Lower lobe of right lung (tissue), 2 donors: ENCODE measurements at regions not wholly inside any gene's neighbourhood (a gene's known extent, or its start where the extent isn't known, plus 50 kb on each side); places are given as distances from the start of the nearest gene placed in this dataset.
A peak's percentile ranks its signal among the peaks of the same experiment; 100 is the strongest.

Experiments
- ATAC-seq, 2 donors: fragments of 200-7000 bp; cut with Tn5 transposase; one replicate each; pipeline ENCODE4 v1.9.1; 2020 to 2022; ENCODE audit warnings: mild to moderate bottlenecking in 2 of 2, moderate library complexity in 2 of 2
- DNase-seq: peaks from one replicate; pipeline ENCODE4 v3.0.0-alpha.2; 2020
- H3K27ac ChIP-seq: fragments of 200-600 bp; one replicate; pipeline ENCODE4 v1.8.0; 2022
- H3K27me3 ChIP-seq: fragments of 200-600 bp; one replicate; pipeline ENCODE4 v1.8.0; 2022; ENCODE audit warnings: low read depth
- H3K36me3 ChIP-seq: fragments of 200-600 bp; one replicate; pipeline ENCODE4 v1.8.0; 2022; ENCODE audit warnings: mild to moderate bottlenecking
- H3K4me1 ChIP-seq: fragments of 200-600 bp; one replicate; pipeline ENCODE4 v1.8.0; 2022
- H3K4me3 ChIP-seq: fragments of 200-600 bp; one replicate; pipeline ENCODE4 v1.8.0; 2022; ENCODE audit warnings: mild to moderate bottlenecking
- H3K9me3 ChIP-seq: fragments of 200-600 bp; one replicate; pipeline ENCODE4 v1.8.0; 2022
- CTCF ChIP-seq: fragments of 200-600 bp; IDR thresholded peaks from one replicate; pipeline ENCODE4 v1.8.0; 2022; ENCODE audit warnings: antibody characterized with exemption, mild to moderate bottlenecking
- intact Hi-C: fragments of 100-400 bp; cut with DNase I; formaldehyde crosslinking; loops from one replicate; pipeline ENCODE4 v1.11.0; 2022
- donor health status: DM: no; HTN: yes; CAD: no; lungs with severe emphysema.

GRCh38 chr13:40309881-40310280 lies 356.6 kb downstream of the FOXO1 start:
- Histone ChIP-seq H3K4me3 (no peak overlapping the region), H3K27me3 (no peaks in the 10 kb centered on the region), H3K36me3 (no peaks in the 10 kb centered on the region), H3K9me3 (peaks cover 12% of the 10 kb centered on the region), H3K4me1 (peaks cover 1% of the 10 kb centered on the region), H3K27ac (no peak overlapping the region)
- no peak for TF ChIP-seq CTCF
- DNase-seq (no peak), ATAC-seq (no peak)
- intact Hi-C loops = no loop called here

GRCh38 chr13:40311356-40312101 lies 354.9 kb downstream of the FOXO1 start:
- H3K27me3 ChIP-seq = no peaks in the 10 kb centered on the region
- no peak overlapping the region for H3K27ac ChIP-seq
- DNase-seq (no peak), ATAC-seq (no peak)
- peaks cover 6% of the 10 kb centered on the region for H3K4me1 ChIP-seq
- intact Hi-C loops = no loop called here
- no peak for TF ChIP-seq CTCF
- no peaks in the 10 kb centered on the region for H3K36me3 ChIP-seq
- no peak overlapping the region for H3K4me3 ChIP-seq
- H3K9me3 ChIP-seq = peaks cover 8% of the 10 kb centered on the region

- ATAC-seq (peak; percentile 6 to 53), DNase-seq (no peak)
- TF ChIP-seq CTCF = no peak
- H3K36me3 ChIP-seq = no peaks in the 10 kb centered on the region
- H3K4me1 ChIP-seq = peaks cover 6% of the 10 kb centered on the region
- peak overlapping the region; percentile 36 for H3K27ac ChIP-seq
- no peak overlapping the region for H3K4me3 ChIP-seq
- H3K9me3 ChIP-seq = no peaks in the 10 kb centered on the region
- H3K27me3 ChIP-seq = no peaks in the 10 kb centered on the region
- intact Hi-C loops = no loop called here
Observed at GRCh38 chr13:40313269-40314200, 352.9 kb downstream of the FOXO1 start.

- Histone ChIP-seq H3K4me1 (peaks cover 6% of the 10 kb centered on the region), H3K27me3 (no peaks in the 10 kb centered on the region), H3K27ac (no peak overlapping the region), H3K4me3 (no peak overlapping the region), H3K9me3 (no peaks in the 10 kb centered on the region), H3K36me3 (no peaks in the 10 kb centered on the region)
- intact Hi-C loops = no loop called here
- ATAC-seq (peak; percentile 27 to 35), DNase-seq (no peak)
- no peak for TF ChIP-seq CTCF
Observed at GRCh38 chr13:40315416-40316064, 350.9 kb downstream of the FOXO1 start.

GRCh38 chr13:40316301-40316700 lies 350.1 kb downstream of the FOXO1 start:
- no peak overlapping the region for H3K4me3 ChIP-seq
- no peak for DNase-seq
- no peaks in the 10 kb centered on the region for H3K36me3 ChIP-seq
- peaks cover 6% of the 10 kb centered on the region for H3K4me1 ChIP-seq
- no peak for ATAC-seq
- intact Hi-C loops = no loop called here
- H3K27ac ChIP-seq = no peak overlapping the region
- TF ChIP-seq CTCF = no peak
- H3K27me3 ChIP-seq = no peaks in the 10 kb centered on the region
- no peaks in the 10 kb centered on the region for H3K9me3 ChIP-seq
